Mesenchymal stem cell (in vitro differentiated cells and primary cell): ENCODE measurements at regions not wholly inside any gene's neighbourhood (a gene's known extent, or its start where the extent isn't known, plus 50 kb on each side); places are given as distances from the start of the nearest gene placed in this dataset.
A peak's percentile ranks its signal among the peaks of the same experiment; 100 is the strongest.

ENCODE experiments used
- DNase-seq: peaks from one replicate; pipeline ENCODE4 v3.0.0-alpha.2; 2013
- H2AFZ ChIP-seq: one replicate; pipeline ENCODE4 v1.6.1; 2013; ENCODE audit warnings: low read depth, mild to moderate bottlenecking, control low read depth, inconsistent platforms, low read length, moderate library complexity
- H2AK5ac ChIP-seq: 2 replicates; pipeline ENCODE4 v1.6.1; 2013; ENCODE audit warnings: low read length, moderate library complexity, mild to moderate bottlenecking, inconsistent platforms; ENCODE audit not compliant: severe bottlenecking
- H2BK120ac ChIP-seq: one replicate; pipeline ENCODE4 v1.6.1; 2013; ENCODE audit warnings: low read depth, mild to moderate bottlenecking, inconsistent platforms, low read length, moderate library complexity
- H2BK12ac ChIP-seq, 2 experiments: one replicate each; pipeline ENCODE4 v1.6.1; 2013; ENCODE audit warnings: inconsistent platforms in 2 of 2, low read length in 2 of 2, mild to moderate bottlenecking in 2 of 2, moderate library complexity in 2 of 2, control low read depth in 1 of 2
- H2BK15ac ChIP-seq: one replicate; pipeline ENCODE4 v1.6.1; 2013; ENCODE audit warnings: mild to moderate bottlenecking, low read depth, inconsistent platforms; ENCODE audit not compliant: poor library complexity, severe bottlenecking
- H2BK5ac ChIP-seq: 2 replicates; pipeline ENCODE4 v1.6.1; 2013; ENCODE audit warnings: low read depth, mild to moderate bottlenecking, low read length, control low read depth, inconsistent platforms; ENCODE audit not compliant: poor library complexity, severe bottlenecking
- H3K14ac ChIP-seq, 2 experiments: one replicate each; pipeline ENCODE4 v1.6.1; 2013; ENCODE audit warnings: inconsistent platforms in 2 of 2, low read length in 2 of 2, control low read depth in 1 of 2, mild to moderate bottlenecking in 1 of 2, moderate library complexity in 1 of 2
- H3K18ac ChIP-seq, 2 experiments: one replicate each; pipeline ENCODE4 v1.6.1; 2013; ENCODE audit warnings: inconsistent platforms in 2 of 2, low read length in 2 of 2, control low read depth in 1 of 2, low read depth in 1 of 2, mild to moderate bottlenecking in 1 of 2
- H3K23ac ChIP-seq, 2 experiments: one replicate each; pipeline ENCODE4 v1.6.1; 2013; ENCODE audit warnings: inconsistent platforms in 2 of 2, low read length in 2 of 2, mild to moderate bottlenecking in 2 of 2, moderate library complexity in 2 of 2, control low read depth in 1 of 2
- H3K27ac ChIP-seq: 2 replicates; pipeline ENCODE4 v1.5.1; 2013; ENCODE audit warnings: mild to moderate bottlenecking, moderate library complexity, low read length, control low read depth, inconsistent platforms; ENCODE audit not compliant: poor library complexity, severe bottlenecking
- H3K27me3 ChIP-seq, 2 experiments: 2 replicates each; pipeline versions ENCODE4 v1.6.1 to v1.7.0; 2013; ENCODE audit warnings: low read length in 2 of 2, mild to moderate bottlenecking in 2 of 2, moderate library complexity in 2 of 2, control low read depth in 1 of 2, inconsistent platforms in 1 of 2; ENCODE audit not compliant: control insufficient read depth in 1 of 2, insufficient read depth in 1 of 2
- H3K36me3 ChIP-seq, 2 experiments: 2 replicates each; pipeline versions ENCODE4 v1.6.1 to v1.7.0; 2013; ENCODE audit warnings: low read length in 2 of 2, control low read depth in 1 of 2, inconsistent platforms in 1 of 2, low read depth in 1 of 2, mild to moderate bottlenecking in 1 of 2; ENCODE audit not compliant: insufficient read depth in 2 of 2, control insufficient read depth in 1 of 2
- H3K4ac ChIP-seq, 2 experiments: one replicate each; pipeline ENCODE4 v1.6.1; 2013; ENCODE audit warnings: inconsistent platforms in 2 of 2, low read length in 2 of 2, mild to moderate bottlenecking in 2 of 2, moderate library complexity in 2 of 2, control low read depth in 1 of 2, low read depth in 1 of 2
- H3K4me1 ChIP-seq: 2 replicates; pipeline ENCODE4 v1.6.1; 2013; ENCODE audit warnings: low read depth, low read length, control low read depth; ENCODE audit not compliant: control insufficient read depth, insufficient read depth
- H3K4me2 ChIP-seq: 2 replicates; pipeline ENCODE4 v1.6.1; 2013; ENCODE audit warnings: low read length, mild to moderate bottlenecking, inconsistent platforms; ENCODE audit not compliant: poor library complexity, severe bottlenecking
- H3K4me3 ChIP-seq, 2 experiments: 2 replicates each; pipeline versions ENCODE4 v1.5.1 to v1.7.0; 2013; ENCODE audit warnings: low read length in 2 of 2, mild to moderate bottlenecking in 2 of 2, control low read depth in 1 of 2, low read depth in 1 of 2; ENCODE audit not compliant: insufficient read depth in 1 of 2
- H3K79me1 ChIP-seq: replicated peaks from 2 replicates; pipeline ENCODE4 v1.6.1; 2013; ENCODE audit warnings: mild to moderate bottlenecking, control low read depth, low read length, inconsistent platforms; ENCODE audit not compliant: poor library complexity, severe bottlenecking
- H3K9ac ChIP-seq: 2 replicates; pipeline ENCODE4 v1.7.0; 2013; ENCODE audit warnings: mild to moderate bottlenecking, low read length, moderate library complexity
- H3K9me3 ChIP-seq: 2 replicates; pipeline ENCODE4 v1.7.0; 2013; ENCODE audit warnings: mild to moderate bottlenecking, low read length; ENCODE audit not compliant: control insufficient read depth
- H4K8ac ChIP-seq: one replicate; pipeline ENCODE4 v1.6.1; 2013; ENCODE audit warnings: inconsistent platforms, mild to moderate bottlenecking, low read length, moderate library complexity
- H4K91ac ChIP-seq: one replicate; pipeline ENCODE4 v1.6.1; 2013; ENCODE audit warnings: mild to moderate bottlenecking, low read length, inconsistent platforms
- WGBS: methylation state at CpG from one replicate; pipeline ENCODE4 v1.1.7; 2013; ENCODE audit warnings: mixed read lengths; 5-methylcytosine and 5-hydroxymethylcytosine counted together

DNA sequence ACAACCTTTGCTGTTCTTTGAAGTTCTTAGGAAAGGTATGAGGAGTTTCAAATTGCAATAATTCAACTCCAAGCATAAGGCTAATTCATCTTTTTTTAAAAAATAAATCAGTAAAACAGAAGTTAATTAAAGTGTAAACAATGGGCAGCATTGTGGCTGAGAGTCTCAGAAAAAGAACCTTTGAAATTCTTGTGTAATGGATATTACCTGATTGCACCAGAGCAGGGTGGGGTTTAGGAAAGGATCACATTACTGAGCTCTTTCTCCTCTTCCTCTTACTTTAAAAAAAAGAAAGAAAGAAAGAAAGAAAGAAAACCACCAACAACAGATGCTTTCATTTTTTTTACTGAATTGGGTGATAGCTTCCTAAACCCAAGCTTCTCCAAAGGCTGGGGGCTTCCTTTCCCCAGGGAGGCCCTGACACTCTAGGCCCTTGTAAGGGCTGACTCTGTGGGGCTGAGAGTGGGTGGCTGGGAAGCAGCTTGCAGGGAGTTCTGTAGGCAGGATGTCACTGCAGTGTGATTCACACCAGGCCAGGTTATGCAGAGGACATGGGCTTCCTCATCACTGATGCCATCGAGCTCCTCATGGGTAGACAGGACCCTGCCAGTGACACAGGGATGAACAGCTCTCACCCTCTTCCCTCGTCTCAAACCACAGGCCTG is 564.5 kb downstream of the FGF9 start:
- Histone ChIP-seq H3K27me3 (peaks cover 0 to 4% of the 10 kb centered on the region in 2 experiments), H3K9ac (no peak overlapping the region), H2AFZ (no peak overlapping the region), H2BK12ac (no peak overlapping the region), H2AK5ac (no peak overlapping the region), H3K79me1 (no peaks in the 10 kb centered on the region), H3K4me1 (peaks cover 11% of the 10 kb centered on the region), H3K27ac (no peak overlapping the region), H2BK5ac (no peak overlapping the region), H3K23ac (no peak overlapping the region), H2BK15ac (no peak overlapping the region), H3K9me3 (no peaks in the 10 kb centered on the region), H3K36me3 (no peaks in the 10 kb centered on the region), H3K4me2 (no peak overlapping the region), H3K4ac (no peak overlapping the region), H4K8ac (no peak overlapping the region), H3K4me3 (no peak overlapping the region), H3K14ac (no peak overlapping the region), H2BK120ac (no peak overlapping the region), H3K18ac (no peak overlapping the region), H4K91ac (no peak overlapping the region)
- WGBS: no CpG with 5 or more reads among the region's 2 CpGs
- DNase-seq: no peak

DNA sequence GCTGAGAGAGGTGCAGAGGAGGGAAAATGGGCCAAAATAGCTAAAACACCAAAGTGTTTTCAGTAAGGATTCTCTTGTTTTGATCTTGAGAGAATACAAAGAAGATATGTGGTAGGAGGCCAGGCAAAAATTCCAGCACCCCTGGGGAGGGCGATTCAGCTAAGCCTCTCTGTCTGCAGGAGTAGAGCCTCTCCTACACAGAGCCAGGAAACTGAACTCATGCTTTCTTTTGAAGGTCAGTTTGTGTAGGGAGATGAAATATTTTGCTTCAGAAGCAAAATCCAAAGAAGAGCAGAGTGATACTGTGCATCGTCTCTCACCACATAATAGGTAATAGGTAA is 565.0 kb downstream of the FGF9 start:
- H3K9ac ChIP-seq: no peak overlapping the region
- H3K23ac ChIP-seq: no peak overlapping the region
- no peak overlapping the region for H2BK5ac ChIP-seq
- H2AFZ ChIP-seq: no peak overlapping the region
- H2BK15ac ChIP-seq: no peak overlapping the region
- no peak overlapping the region for H2BK120ac ChIP-seq
- DNase-seq: no peak
- peaks cover 13% of the 10 kb centered on the region for H3K4me1 ChIP-seq
- 62% methylated on average over 2 of the region's 2 CpGs for WGBS
- H3K14ac ChIP-seq: no peak overlapping the region
- no peak overlapping the region for H3K4me3 ChIP-seq
- H2AK5ac ChIP-seq: no peak overlapping the region
- no peaks in the 10 kb centered on the region for H3K79me1 ChIP-seq
- H3K9me3 ChIP-seq: no peaks in the 10 kb centered on the region
- H3K4me2 ChIP-seq: no peak overlapping the region
- H3K4ac ChIP-seq: no peak overlapping the region
- no peak overlapping the region for H4K8ac ChIP-seq
- no peak overlapping the region for H3K27ac ChIP-seq
- no peak overlapping the region for H3K18ac ChIP-seq
- no peaks in the 10 kb centered on the region for H3K36me3 ChIP-seq
- H4K91ac ChIP-seq: no peak overlapping the region
- peaks cover 0 to 4% of the 10 kb centered on the region in 2 experiments for H3K27me3 ChIP-seq
- H2BK12ac ChIP-seq: no peak overlapping the region

DNA sequence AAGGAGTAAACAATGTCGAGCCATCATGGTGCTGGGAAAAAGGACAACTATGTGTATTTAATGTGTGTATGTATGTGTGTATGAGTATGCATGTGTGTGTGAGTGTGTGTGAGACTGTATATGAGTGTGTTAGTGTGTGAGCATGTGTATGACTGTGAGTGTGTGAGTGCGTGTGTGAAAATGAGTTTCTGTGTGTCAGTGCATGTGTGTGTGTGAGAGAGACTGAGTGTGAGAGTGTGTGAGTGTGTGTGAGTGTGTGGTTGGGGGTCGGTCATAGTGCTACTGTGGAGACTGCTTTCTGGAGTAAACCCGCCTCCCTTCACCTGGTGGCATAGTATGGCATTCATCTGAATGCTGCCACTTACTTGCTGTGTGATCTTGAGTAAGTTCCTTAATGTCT is 567.4 kb downstream of the FGF9 start:
- Histone ChIP-seq H3K18ac (no peak overlapping the region), H3K27me3 (peaks cover 0 to 4% of the 10 kb centered on the region in 2 experiments)
- 81% methylated on average over 3 of the region's 4 CpGs for WGBS

DNA sequence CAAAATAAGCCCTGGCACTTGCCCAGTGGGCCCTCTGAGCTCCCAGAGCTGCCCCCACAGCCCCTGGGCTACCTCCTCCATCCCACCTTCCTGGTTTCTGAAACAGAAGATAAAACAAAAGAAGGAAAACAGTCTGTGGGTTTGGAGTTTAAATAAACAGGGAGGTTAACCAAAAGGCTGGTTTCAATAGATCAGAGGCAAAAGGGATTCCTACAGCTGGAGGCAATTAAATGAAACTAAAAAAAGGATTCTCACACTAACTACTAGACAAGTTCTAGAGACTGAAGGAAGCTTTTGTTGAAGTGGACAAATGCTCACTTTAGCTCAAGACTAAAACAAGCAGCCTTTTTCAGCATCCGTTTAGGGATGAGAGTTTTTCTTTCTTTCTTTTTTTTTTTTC is 569.8 kb downstream of the FGF9 start:
- no peak overlapping the region for H2BK5ac ChIP-seq
- H2BK12ac ChIP-seq: no peak overlapping the region
- H3K27me3 ChIP-seq: peaks cover 0 to 4% of the 10 kb centered on the region in 2 experiments
- no peaks in the 10 kb centered on the region for H3K9me3 ChIP-seq
- H3K14ac ChIP-seq: no peak overlapping the region
- no peaks in the 10 kb centered on the region for H3K36me3 ChIP-seq
- no peak overlapping the region for H3K9ac ChIP-seq
- H3K79me1 ChIP-seq: no peaks in the 10 kb centered on the region
- H3K27ac ChIP-seq: peak overlapping the region; percentile 67
- H3K18ac ChIP-seq: no peak overlapping the region
- no peak overlapping the region for H3K23ac ChIP-seq
- H4K8ac ChIP-seq: no peak overlapping the region
- peaks cover 11% of the 10 kb centered on the region for H3K4me1 ChIP-seq
- no peak overlapping the region for H2AK5ac ChIP-seq
- no CpG with 5 or more reads among the region's 1 CpG for WGBS
- no peak overlapping the region for H3K4ac ChIP-seq
- no peak overlapping the region for H2AFZ ChIP-seq
- no peak overlapping the region for H2BK120ac ChIP-seq
- no peak for DNase-seq
- H3K4me3 ChIP-seq: no peak overlapping the region
- no peak overlapping the region for H2BK15ac ChIP-seq
- H3K4me2 ChIP-seq: no peak overlapping the region
- H4K91ac ChIP-seq: no peak overlapping the region

More for the DNA sequence above, 567.4 kb downstream of the FGF9 start:
- Histone ChIP-seq H3K23ac (no peak overlapping the region), H3K4me3 (no peak overlapping the region), H2AK5ac (no peak overlapping the region), H3K27ac (no peak overlapping the region), H2BK120ac (no peak overlapping the region), H2AFZ (no peak overlapping the region), H3K9ac (no peak overlapping the region), H3K4me1 (peaks cover 13% of the 10 kb centered on the region), H3K36me3 (no peaks in the 10 kb centered on the region), H3K79me1 (no peaks in the 10 kb centered on the region), H2BK5ac (no peak overlapping the region), H3K4me2 (no peak overlapping the region), H3K9me3 (no peaks in the 10 kb centered on the region), H2BK15ac (no peak overlapping the region), H4K91ac (no peak overlapping the region), H3K4ac (no peak overlapping the region), H4K8ac (no peak overlapping the region), H2BK12ac (no peak overlapping the region), H3K14ac (no peak overlapping the region)
- no peak for DNase-seq
